GM23338 (cell line): ENCODE measurements at regions not wholly inside any gene's neighbourhood (a gene's known extent, or its start where the extent isn't known, plus 50 kb on each side); places are given as distances from the start of the nearest gene placed in this dataset.

Source experiments
- ATAC-seq: fragments of 200-7000 bp; cut with Tn5 transposase; 3 replicates; pipeline ENCODE4 v1.9.1; 2020
- DNase-seq: peaks from one replicate; pipeline ENCODE4 v3.0.0-alpha.2; 2015; ENCODE audit warnings: low spot score
- H2AFZ ChIP-seq: fragments of 200-600 bp; sonication (generic); 2 replicates; pipeline ENCODE4 v1.8.0; 2016; ENCODE audit warnings: antibody characterized with exemption, mild to moderate bottlenecking, moderate library complexity
- H3F3A ChIP-seq: fragments of 200-600 bp; sonication (generic); replicated peaks from 2 replicates; pipeline ENCODE4 v1.8.0; 2017; ENCODE audit warnings: antibody characterized with exemption, mixed run types, low read depth
- H3K27ac ChIP-seq: fragments of 200-600 bp; sonication (generic); 2 replicates; pipeline ENCODE4 v1.6.1; 2016; ENCODE audit warnings: low read depth
- H3K27me3 ChIP-seq: fragments of 200-600 bp; sonication (generic); 2 replicates; pipeline ENCODE4 v1.8.0; 2016; ENCODE audit warnings: mild to moderate bottlenecking, mixed run types, moderate library complexity; ENCODE audit not compliant: insufficient read depth
- H3K36me3 ChIP-seq: fragments of 200-600 bp; sonication (generic); 2 replicates; pipeline ENCODE4 v1.8.0; 2016; ENCODE audit warnings: mild to moderate bottlenecking; ENCODE audit not compliant: insufficient read depth
- H3K4me1 ChIP-seq: fragments of 200-600 bp; sonication (generic); 2 replicates; pipeline ENCODE4 v1.8.0; 2016; ENCODE audit warnings: mild to moderate bottlenecking, moderate library complexity; ENCODE audit not compliant: insufficient read depth
- H3K4me2 ChIP-seq: fragments of 200-600 bp; sonication (generic); 2 replicates; pipeline ENCODE4 v1.7.1; 2017; ENCODE audit warnings: mixed run types
- H3K4me3 ChIP-seq: fragments of 200-600 bp; sonication (generic); 2 replicates; pipeline ENCODE4 v1.6.1; 2016; ENCODE audit warnings: mixed run types
- H3K79me2 ChIP-seq: fragments of 200-600 bp; sonication (generic); replicated peaks from 2 replicates; pipeline ENCODE4 v1.8.0; 2017; ENCODE audit warnings: mild to moderate bottlenecking; ENCODE audit not compliant: insufficient read depth
- H3K9me2 ChIP-seq: fragments of 200-600 bp; sonication (generic); 2 replicates; pipeline ENCODE4 v1.8.0; 2017; ENCODE audit not compliant: insufficient read depth
- H4K20me1 ChIP-seq: fragments of 200-600 bp; sonication (generic); replicated peaks from 2 replicates; pipeline ENCODE4 v1.8.0; 2017; ENCODE audit warnings: mild to moderate bottlenecking; ENCODE audit not compliant: insufficient read depth
- H3K27ac Mint-ChIP-seq: 2 replicates; pipeline ENCODE4 v1.8.0; 2020; ENCODE audit warnings: inconsistent platforms, mild to moderate bottlenecking, moderate library complexity, mixed read lengths
- H3K27me3 Mint-ChIP-seq: 3 replicates; pipeline ENCODE4 v1.8.0; 2022; ENCODE audit warnings: low read depth, mild to moderate bottlenecking, moderate library complexity, mixed read lengths, inconsistent platforms; ENCODE audit not compliant: insufficient read depth, poor library complexity
- H3K36me3 Mint-ChIP-seq: 3 replicates; pipeline ENCODE4 v1.8.0; 2021; ENCODE audit warnings: low read depth, mild to moderate bottlenecking, inconsistent platforms, moderate library complexity, mixed read lengths
- H3K4me1 Mint-ChIP-seq: 3 replicates; pipeline ENCODE4 v1.8.0; 2020; ENCODE audit warnings: mild to moderate bottlenecking, inconsistent platforms, mixed read lengths
- H3K4me3 Mint-ChIP-seq: 3 replicates; pipeline ENCODE4 v1.8.0; 2021; ENCODE audit warnings: moderate library complexity, mild to moderate bottlenecking, inconsistent platforms, mixed read lengths
- H3K9me3 Mint-ChIP-seq: 3 replicates; pipeline ENCODE4 v1.8.0; 2020; ENCODE audit warnings: moderate library complexity, mild to moderate bottlenecking, inconsistent platforms, mixed read lengths
- NANOG ChIP-seq: IDR thresholded peaks from 2 replicates; pipeline ENCODE4 v1.6.1; 2016; ENCODE audit warnings: antibody characterized with exemption, borderline replicate concordance
- POLR2AphosphoS5 ChIP-seq: IDR thresholded peaks from 2 replicates; pipeline ENCODE4 v1.6.1; 2016; ENCODE audit warnings: antibody characterized with exemption, low read depth
- REST ChIP-seq: IDR thresholded peaks from one replicate; pipeline ENCODE4 v1.6.1; 2018; ENCODE audit warnings: antibody characterized with exemption; ENCODE audit not compliant: unreplicated experiment
- ZNF114 ChIP-seq: fragments of 250-450 bp; sonication (Bioruptor Pico); IDR thresholded peaks from 2 replicates; pipeline ENCODE4 v1.5.0; 2020; ENCODE audit warnings: mild to moderate bottlenecking, moderate library complexity
- TF ChIP-seq, protein P1 (sequence below): IDR thresholded peaks from 2 replicates; pipeline ENCODE4 v1.6.1; 2016; ENCODE audit warnings: antibody characterized with exemption
- TF ChIP-seq, protein P2 (sequence below): fragments of 250-450 bp; sonication (Bioruptor Pico); IDR thresholded peaks from 2 replicates; pipeline ENCODE4 v1.5.0; 2020; ENCODE audit warnings: mild to moderate bottlenecking, moderate library complexity

DNA sequence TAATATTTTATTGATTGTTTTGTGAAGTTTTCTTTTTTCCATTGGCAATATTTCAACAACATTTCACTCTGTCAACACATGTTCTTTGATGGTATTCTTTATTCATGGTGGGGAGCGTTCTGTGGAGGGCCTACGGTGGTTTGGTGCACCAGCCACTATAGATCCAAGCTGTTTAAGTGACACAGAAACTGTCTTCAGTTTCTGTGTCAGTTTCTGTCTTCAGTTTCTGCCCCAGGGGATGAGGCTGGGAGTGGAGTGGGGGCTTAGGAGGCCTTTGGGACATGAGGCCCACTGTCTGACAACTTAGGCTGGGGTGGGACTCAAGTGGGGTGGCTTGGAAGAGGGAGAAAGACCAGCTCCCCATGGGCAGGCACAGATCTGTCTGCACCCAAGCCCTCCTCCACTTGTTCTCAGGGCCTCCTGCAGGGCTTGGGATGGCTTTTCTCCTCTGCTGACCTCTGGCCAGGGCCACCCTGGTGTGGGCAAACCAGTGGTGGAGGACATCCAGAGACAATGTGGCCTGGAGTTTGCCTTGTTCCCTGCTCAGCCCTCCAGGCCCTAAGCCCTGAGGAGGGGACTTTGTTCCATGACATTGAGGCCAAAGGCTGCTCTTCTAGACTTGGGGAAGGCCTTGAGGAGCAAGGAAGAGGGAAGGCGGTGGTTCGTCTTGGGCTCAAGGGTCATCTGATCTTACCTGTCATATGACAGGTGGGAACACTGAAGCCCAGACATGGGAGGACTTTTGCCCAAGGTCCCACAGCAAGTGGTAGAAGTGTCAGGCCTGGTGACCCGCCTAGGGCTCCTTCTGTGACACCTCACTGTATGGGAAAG lies 60.3 kb upstream of the SMAD6 start:
- peaks cover 11% of the 10 kb centered on the region; the same call in 2 of the 3 replicates for H3K4me1 Mint-ChIP-seq

DNA sequence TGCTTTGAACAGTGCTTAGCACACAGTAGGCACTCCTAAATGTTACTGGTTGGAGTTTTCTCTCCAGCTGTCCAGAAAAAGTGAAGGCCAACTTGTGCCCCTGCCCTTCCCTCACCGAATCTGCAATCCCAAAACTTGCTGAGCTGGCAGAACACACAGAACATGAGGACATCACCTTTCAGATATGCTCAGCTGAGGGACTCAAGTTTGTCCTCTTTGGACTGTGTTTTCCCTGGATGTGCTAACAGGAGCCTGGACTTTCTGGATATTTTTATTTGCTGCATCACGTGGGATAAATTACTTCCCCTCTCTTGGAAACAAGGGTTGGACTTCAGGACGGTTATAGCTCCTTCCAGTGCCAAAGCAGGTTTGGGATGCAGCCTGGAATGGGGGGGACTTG lies 59.5 kb upstream of the SMAD6 start:
- Mint-ChIP-seq H3K36me3 (no peaks in the 10 kb centered on the region), H3K9me3 (no peaks in the 10 kb centered on the region)
- H3K4me3 ChIP-seq = no peak overlapping the region
- no peak for TF ChIP-seq ZNF114 (CRISPR knock-in tag)
- TF ChIP-seq POLR2AphosphoS5 = no peak
- TF ChIP-seq, protein P1, sequence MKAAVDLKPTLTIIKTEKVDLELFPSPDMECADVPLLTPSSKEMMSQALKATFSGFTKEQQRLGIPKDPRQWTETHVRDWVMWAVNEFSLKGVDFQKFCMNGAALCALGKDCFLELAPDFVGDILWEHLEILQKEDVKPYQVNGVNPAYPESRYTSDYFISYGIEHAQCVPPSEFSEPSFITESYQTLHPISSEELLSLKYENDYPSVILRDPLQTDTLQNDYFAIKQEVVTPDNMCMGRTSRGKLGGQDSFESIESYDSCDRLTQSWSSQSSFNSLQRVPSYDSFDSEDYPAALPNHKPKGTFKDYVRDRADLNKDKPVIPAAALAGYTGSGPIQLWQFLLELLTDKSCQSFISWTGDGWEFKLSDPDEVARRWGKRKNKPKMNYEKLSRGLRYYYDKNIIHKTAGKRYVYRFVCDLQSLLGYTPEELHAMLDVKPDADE = no peak
- TF ChIP-seq NANOG = no peak
- TF ChIP-seq, protein P2, sequence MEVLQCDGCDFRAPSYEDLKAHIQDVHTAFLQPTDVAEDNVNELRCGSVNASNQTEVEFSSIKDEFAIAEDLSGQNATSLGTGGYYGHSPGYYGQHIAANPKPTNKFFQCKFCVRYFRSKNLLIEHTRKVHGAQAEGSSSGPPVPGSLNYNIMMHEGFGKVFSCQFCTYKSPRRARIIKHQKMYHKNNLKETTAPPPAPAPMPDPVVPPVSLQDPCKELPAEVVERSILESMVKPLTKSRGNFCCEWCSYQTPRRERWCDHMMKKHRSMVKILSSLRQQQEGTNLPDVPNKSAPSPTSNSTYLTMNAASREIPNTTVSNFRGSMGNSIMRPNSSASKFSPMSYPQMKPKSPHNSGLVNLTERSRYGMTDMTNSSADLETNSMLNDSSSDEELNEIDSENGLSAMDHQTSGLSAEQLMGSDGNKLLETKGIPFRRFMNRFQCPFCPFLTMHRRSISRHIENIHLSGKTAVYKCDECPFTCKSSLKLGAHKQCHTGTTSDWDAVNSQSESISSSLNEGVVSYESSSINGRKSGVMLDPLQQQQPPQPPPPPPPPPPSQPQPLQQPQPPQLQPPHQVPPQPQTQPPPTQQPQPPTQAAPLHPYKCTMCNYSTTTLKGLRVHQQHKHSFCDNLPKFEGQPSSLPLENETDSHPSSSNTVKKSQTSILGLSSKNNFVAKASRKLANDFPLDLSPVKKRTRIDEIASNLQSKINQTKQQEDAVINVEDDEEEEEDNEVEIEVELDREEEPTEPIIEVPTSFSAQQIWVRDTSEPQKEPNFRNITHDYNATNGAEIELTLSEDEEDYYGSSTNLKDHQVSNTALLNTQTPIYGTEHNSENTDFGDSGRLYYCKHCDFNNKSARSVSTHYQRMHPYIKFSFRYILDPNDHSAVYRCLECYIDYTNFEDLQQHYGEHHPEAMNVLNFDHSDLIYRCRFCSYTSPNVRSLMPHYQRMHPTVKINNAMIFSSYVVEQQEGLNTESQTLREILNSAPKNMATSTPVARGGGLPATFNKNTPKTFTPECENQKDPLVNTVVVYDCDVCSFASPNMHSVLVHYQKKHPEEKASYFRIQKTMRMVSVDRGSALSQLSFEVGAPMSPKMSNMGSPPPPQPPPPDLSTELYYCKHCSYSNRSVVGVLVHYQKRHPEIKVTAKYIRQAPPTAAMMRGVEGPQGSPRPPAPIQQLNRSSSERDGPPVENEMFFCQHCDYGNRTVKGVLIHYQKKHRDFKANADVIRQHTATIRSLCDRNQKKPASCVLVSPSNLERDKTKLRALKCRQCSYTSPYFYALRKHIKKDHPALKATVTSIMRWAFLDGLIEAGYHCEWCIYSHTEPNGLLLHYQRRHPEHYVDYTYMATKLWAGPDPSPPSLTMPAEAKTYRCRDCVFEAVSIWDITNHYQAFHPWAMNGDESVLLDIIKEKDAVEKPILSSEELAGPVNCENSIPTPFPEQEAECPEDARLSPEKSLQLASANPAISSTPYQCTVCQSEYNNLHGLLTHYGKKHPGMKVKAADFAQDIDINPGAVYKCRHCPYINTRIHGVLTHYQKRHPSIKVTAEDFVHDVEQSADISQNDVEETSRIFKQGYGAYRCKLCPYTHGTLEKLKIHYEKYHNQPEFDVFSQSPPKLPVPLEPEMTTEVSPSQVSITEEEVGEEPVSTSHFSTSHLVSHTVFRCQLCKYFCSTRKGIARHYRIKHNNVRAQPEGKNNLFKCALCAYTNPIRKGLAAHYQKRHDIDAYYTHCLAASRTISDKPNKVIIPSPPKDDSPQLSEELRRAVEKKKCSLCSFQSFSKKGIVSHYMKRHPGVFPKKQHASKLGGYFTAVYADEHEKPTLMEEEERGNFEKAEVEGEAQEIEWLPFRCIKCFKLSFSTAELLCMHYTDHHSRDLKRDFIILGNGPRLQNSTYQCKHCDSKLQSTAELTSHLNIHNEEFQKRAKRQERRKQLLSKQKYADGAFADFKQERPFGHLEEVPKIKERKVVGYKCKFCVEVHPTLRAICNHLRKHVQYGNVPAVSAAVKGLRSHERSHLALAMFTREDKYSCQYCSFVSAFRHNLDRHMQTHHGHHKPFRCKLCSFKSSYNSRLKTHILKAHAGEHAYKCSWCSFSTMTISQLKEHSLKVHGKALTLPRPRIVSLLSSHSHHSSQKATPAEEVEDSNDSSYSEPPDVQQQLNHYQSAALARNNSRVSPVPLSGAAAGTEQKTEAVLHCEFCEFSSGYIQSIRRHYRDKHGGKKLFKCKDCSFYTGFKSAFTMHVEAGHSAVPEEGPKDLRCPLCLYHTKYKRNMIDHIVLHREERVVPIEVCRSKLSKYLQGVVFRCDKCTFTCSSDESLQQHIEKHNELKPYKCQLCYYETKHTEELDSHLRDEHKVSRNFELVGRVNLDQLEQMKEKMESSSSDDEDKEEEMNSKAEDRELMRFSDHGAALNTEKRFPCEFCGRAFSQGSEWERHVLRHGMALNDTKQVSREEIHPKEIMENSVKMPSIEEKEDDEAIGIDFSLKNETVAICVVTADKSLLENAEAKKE (CRISPR knock-in tag) = no peak

More for the DNA sequence above, 60.3 kb upstream of the SMAD6 start:
- Histone ChIP-seq H3K9me2 (no peaks in the 10 kb centered on the region), H3K27ac (no peak overlapping the region), H3K27me3 (no peaks in the 10 kb centered on the region), H3K4me3 (no peak overlapping the region), H4K20me1 (no peaks in the 10 kb centered on the region), H3K4me1 (no peaks in the 10 kb centered on the region), H3K4me2 (no peak overlapping the region), H3K36me3 (no peaks in the 10 kb centered on the region), H2AFZ (no peak overlapping the region), H3K79me2 (no peaks in the 10 kb centered on the region), H3F3A (no peaks in the 10 kb centered on the region)
- peaks cover 6% of the 10 kb centered on the region for H3K27me3 Mint-ChIP-seq
- DNase-seq (no peak), ATAC-seq (no peak)
- H3K9me3 Mint-ChIP-seq = no peaks in the 10 kb centered on the region
- H3K27ac Mint-ChIP-seq = no peak overlapping the region
- H3K36me3 Mint-ChIP-seq = no peaks in the 10 kb centered on the region
- TF ChIP-seq REST = no peak
- no peak overlapping the region for H3K4me3 Mint-ChIP-seq

More for the DNA sequence above, 59.5 kb upstream of the SMAD6 start:
- Histone ChIP-seq H3K27ac (no peak overlapping the region), H3K79me2 (no peaks in the 10 kb centered on the region), H3K4me1 (no peaks in the 10 kb centered on the region), H2AFZ (no peak overlapping the region), H3K9me2 (no peaks in the 10 kb centered on the region), H3F3A (no peaks in the 10 kb centered on the region), H3K27me3 (no peaks in the 10 kb centered on the region), H4K20me1 (no peaks in the 10 kb centered on the region), H3K36me3 (no peaks in the 10 kb centered on the region), H3K4me2 (no peak overlapping the region)
- DNase-seq (no peak), ATAC-seq (no peak)
- peaks cover 11% of the 10 kb centered on the region; the same call in 2 of the 3 replicates for H3K4me1 Mint-ChIP-seq
- no peak overlapping the region for H3K4me3 Mint-ChIP-seq
- peaks cover 5% of the 10 kb centered on the region for H3K27me3 Mint-ChIP-seq
- H3K27ac Mint-ChIP-seq = no peak overlapping the region
